Mucosa of descending colon (tissue), 3 donors: ENCODE measurements at regions not wholly inside any gene's neighbourhood (a gene's known extent, or its start where the extent isn't known, plus 50 kb on each side); places are given as distances from the start of the nearest gene placed in this dataset.
A peak's percentile ranks its signal among the peaks of the same experiment; 100 is the strongest.

ENCODE experiments used
- ATAC-seq: fragments of 200-7000 bp; cut with Tn5 transposase; one replicate; pipeline ENCODE4 v1.9.1; 2020; ENCODE audit warnings: mild to moderate bottlenecking, moderate library complexity
- DNase-seq, 3 donors: peaks; one replicate each; pipeline ENCODE4 v3.0.0-alpha.2; 2020
- H3K36me3 ChIP-seq: fragments of 200-600 bp; one replicate; pipeline ENCODE4 v1.8.0; 2021; ENCODE audit warnings: low read depth, mild to moderate bottlenecking
- H3K4me1 ChIP-seq: fragments of 200-600 bp; one replicate; pipeline ENCODE4 v1.8.0; 2021; ENCODE audit warnings: low read depth, mild to moderate bottlenecking
- H3K4me3 ChIP-seq: fragments of 200-600 bp; one replicate; pipeline ENCODE4 v1.8.0; 2021; ENCODE audit warnings: mild to moderate bottlenecking
- H3K9me3 ChIP-seq: fragments of 200-600 bp; one replicate; pipeline ENCODE4 v1.8.0; 2021; ENCODE audit warnings: mild to moderate bottlenecking
- CTCF ChIP-seq: fragments of 200-600 bp; IDR thresholded peaks from one replicate; pipeline ENCODE4 v1.8.0; 2022; ENCODE audit warnings: antibody characterized with exemption, mild to moderate bottlenecking
- intact Hi-C, 2 donors: fragments of 100-400 bp; cut with DNase I in 1 of 2; cut with micrococcal nuclease in 1 of 2; formaldehyde crosslinking; loops; one replicate each; pipeline versions ENCODE4 v1.11.0 to v1.11.1; 2022; cut with DNase I, micrococcal nuclease
- donor health status: DM: no; HTN: no; CAD: no; lungs with moderate emphysema.
- donor health status: DM: no; HTN: no; CAD: no.
- donor health status: DM: no; HTN: yes; CAD: no.

GRCh38 chr7:155380221-155380861 lies 77.6 kb upstream of the EN2 start:
- DNase-seq: peak; percentile 66 to 78 (median 73)
- Histone ChIP-seq H3K4me1 (peaks cover 46% of the 10 kb centered on the region), H3K9me3 (no peaks in the 10 kb centered on the region), H3K4me3 (no peak overlapping the region), H3K36me3 (no peaks in the 10 kb centered on the region)
- intact Hi-C loops: no loop called here
- peak; percentile 63 for TF ChIP-seq CTCF
- ATAC-seq: peak; percentile 81

- H3K4me3 ChIP-seq: no peak overlapping the region
- ATAC-seq: no peak
- no peaks in the 10 kb centered on the region for H3K9me3 ChIP-seq
- peaks cover 41% of the 10 kb centered on the region for H3K4me1 ChIP-seq
- intact Hi-C loops: no loop called here
- peak in 1 of 3 donors; percentile 17 for DNase-seq
- H3K36me3 ChIP-seq: no peaks in the 10 kb centered on the region
- no peak for TF ChIP-seq CTCF
Observed at GRCh38 chr7:155380976-155381851, 76.7 kb upstream of the EN2 start.

- no peak for TF ChIP-seq CTCF
- H3K4me3 ChIP-seq: no peak overlapping the region
- H3K9me3 ChIP-seq: no peaks in the 10 kb centered on the region
- intact Hi-C loops: no loop called here
- ATAC-seq (no peak), DNase-seq (peak in 1 of 3 donors; percentile 42)
- H3K36me3 ChIP-seq: no peaks in the 10 kb centered on the region
- H3K4me1 ChIP-seq: peaks cover 38% of the 10 kb centered on the region
Observed at GRCh38 chr7:155381852-155382801, 75.8 kb upstream of the EN2 start.

GRCh38 chr7:155382802-155383171 lies 75.1 kb upstream of the EN2 start:
- Histone ChIP-seq H3K4me3 (no peak overlapping the region), H3K4me1 (peaks cover 31% of the 10 kb centered on the region), H3K9me3 (no peaks in the 10 kb centered on the region), H3K36me3 (no peaks in the 10 kb centered on the region)
- DNase-seq (no peak), ATAC-seq (no peak)
- no peak for TF ChIP-seq CTCF
- intact Hi-C loops: no loop called here

GRCh38 chr7:155383756-155384491 lies 74.0 kb upstream of the EN2 start:
- Histone ChIP-seq H3K4me3 (no peak overlapping the region), H3K36me3 (no peaks in the 10 kb centered on the region), H3K9me3 (no peaks in the 10 kb centered on the region), H3K4me1 (peaks cover 20% of the 10 kb centered on the region)
- DNase-seq (peak in 1 of 3 donors; percentile 26), ATAC-seq (no peak)
- intact Hi-C loops: no loop called here
- TF ChIP-seq CTCF: no peak
